OCI-LY7 (cell line): ENCODE measurements at regions not wholly inside any gene's neighbourhood (a gene's known extent, or its start where the extent isn't known, plus 50 kb on each side); places are given as distances from the start of the nearest gene placed in this dataset.
"Not testable (repeated sequence)": the region's sequence is repeated elsewhere in the genome, so short reads cannot be mapped to it uniquely, and the experiment has no call there.

Experiments used
- BruUV-seq: library from RNA; stranded (reverse); fragments of 400-500 nt; replicated peaks from 2 replicates; lab custom pipeline; 2021; lab: Mats Ljungman, UMichigan
- CTCF ChIA-PET: fragments of 300-600 bp; sonication (Branson Sonifier 250); formaldehyde crosslinking; loops from one replicate; lab custom pipeline; 2022; ENCODE audit warnings: antibody characterized with exemption; ENCODE audit not compliant: unreplicated experiment; lab: Charles Lee
- POLR2A ChIA-PET: fragments of 300-600 bp; sonication (Branson Sonifier 250); formaldehyde crosslinking; loops from one replicate; lab custom pipeline; 2022; ENCODE audit warnings: antibody characterized with exemption; lab: Charles Lee
- DNase-seq: peaks from one replicate; pipeline ENCODE4 v3.0.0-alpha.2; 2015; ENCODE audit warnings: low spot score
- H2AFZ ChIP-seq: fragments of 200-600 bp; sonication (generic), shearing (Covaris generic); 2 replicates; pipeline ENCODE4 v1.6.1; 2014; ENCODE audit warnings: mild to moderate bottlenecking, antibody characterized with exemption, low read length, moderate library complexity
- H3K27ac ChIP-seq: fragments of 200-600 bp; sonication (generic); 2 replicates; pipeline ENCODE4 v1.5.1; 2014; ENCODE audit warnings: mixed run types, low read depth, mild to moderate bottlenecking, moderate library complexity, low read length, inconsistent platforms; ENCODE audit not compliant: poor library complexity, severe bottlenecking
- H3K36me3 ChIP-seq: fragments of 200-600 bp; sonication (generic); 2 replicates; pipeline ENCODE4 v1.6.1; 2014; ENCODE audit warnings: mild to moderate bottlenecking, antibody characterized with exemption, low read length, moderate library complexity, mixed read lengths; ENCODE audit not compliant: insufficient read depth
- H3K4me1 ChIP-seq: fragments of 200-600 bp; sonication (generic); 2 replicates; pipeline ENCODE4 v1.5.1; 2014; ENCODE audit warnings: mild to moderate bottlenecking, low read length; ENCODE audit not compliant: insufficient read depth, poor library complexity, severe bottlenecking
- H3K4me2 ChIP-seq: fragments of 200-600 bp; sonication (generic); 2 replicates; pipeline ENCODE4 v1.6.1; 2014; ENCODE audit warnings: mild to moderate bottlenecking, low read length
- H3K4me3 ChIP-seq: fragments of 200-600 bp; sonication (generic); 2 replicates; pipeline ENCODE4 v1.5.1; 2014; ENCODE audit warnings: mild to moderate bottlenecking, low read depth, low read length; ENCODE audit not compliant: poor library complexity, severe bottlenecking
- H3K79me2 ChIP-seq: fragments of 200-600 bp; sonication (generic); 2 replicates; pipeline ENCODE4 v1.6.1; 2016; ENCODE audit warnings: low read depth, mild to moderate bottlenecking, low read length, moderate library complexity, mixed read lengths; ENCODE audit not compliant: insufficient read depth
- H3K9me2 ChIP-seq: fragments of 200-600 bp; sonication (generic); 2 replicates; pipeline ENCODE4 v1.6.1; 2016; ENCODE audit warnings: mild to moderate bottlenecking, low read length, mixed read lengths; ENCODE audit not compliant: insufficient read depth
- H3K9me3 ChIP-seq: fragments of 200-600 bp; sonication (generic); 2 replicates; pipeline ENCODE4 v1.6.1; 2014; ENCODE audit warnings: mild to moderate bottlenecking, mixed run types, low read length, mixed read lengths
- H4K20me1 ChIP-seq: fragments of 200-600 bp; sonication (generic); 2 replicates; pipeline ENCODE4 v1.6.1; 2014; ENCODE audit warnings: mild to moderate bottlenecking, antibody characterized with exemption, low read length, moderate library complexity, mixed read lengths; ENCODE audit not compliant: insufficient read depth
- EZH2phosphoT487 ChIP-seq: fragments of 200-600 bp; sonication (generic); IDR thresholded peaks from 2 replicates; pipeline ENCODE4 v1.6.1; 2018; ENCODE audit warnings: low read depth, borderline replicate concordance, mild to moderate bottlenecking, mixed run types, antibody characterized with exemption, low read length, moderate library complexity, mixed read lengths
- intact Hi-C: fragments of 100-400 bp; cut with micrococcal nuclease; formaldehyde crosslinking; loops from one replicate; pipeline ENCODE4 v1.10.0; 2022; ENCODE audit not compliant: unreplicated experiment
- TF ChIP-seq, protein P1 (sequence below): fragments of 200-600 bp; sonication (generic); conservative IDR thresholded peaks from 2 replicates; pipeline ENCODE4 v1.5.1; 2014; ENCODE audit warnings: mild to moderate bottlenecking, antibody characterized with exemption, low read length, moderate library complexity, mixed read lengths

DNA sequence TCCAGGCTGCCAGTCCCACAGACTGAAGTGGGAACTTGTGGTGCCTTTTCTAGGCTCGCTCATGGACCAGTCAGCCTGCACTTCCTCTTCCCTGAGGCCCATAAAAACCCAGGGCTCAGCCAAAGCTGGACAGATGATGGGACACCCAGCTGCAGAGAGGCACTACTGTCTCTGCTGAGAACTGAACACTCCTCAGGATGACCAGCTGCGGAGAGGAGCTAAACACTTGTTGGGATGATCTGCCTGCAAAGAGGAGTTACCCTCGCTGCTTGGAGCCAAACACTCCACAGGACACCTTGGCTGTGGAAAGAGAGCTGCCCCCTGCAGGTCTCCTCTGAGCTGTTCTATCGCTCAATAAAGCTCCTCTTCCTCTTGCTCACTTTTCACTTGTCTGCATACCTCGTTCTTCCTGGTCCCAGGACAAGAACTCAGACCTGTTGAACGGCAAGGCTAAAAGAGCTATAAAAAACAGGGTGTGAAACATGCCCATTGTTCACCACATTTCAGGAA is 465.5 kb downstream of the GUCY1A2 start:
- no TSS peak for BruUV-seq
- H2AFZ ChIP-seq: no peak overlapping the region
- no peaks in the 10 kb centered on the region for H3K9me2 ChIP-seq
- H3K9me3 ChIP-seq: no peaks in the 10 kb centered on the region
- no peaks in the 10 kb centered on the region for H3K4me1 ChIP-seq
- ChIA-PET CTCF (no interaction called here), POLR2A (no interaction called here)
- H4K20me1 ChIP-seq: no peaks in the 10 kb centered on the region
- intact Hi-C loops: no loop called here
- H3K4me3 ChIP-seq: no peak overlapping the region
- no peak for DNase-seq
- no peaks in the 10 kb centered on the region for H3K79me2 ChIP-seq
- no peak for TF ChIP-seq EZH2phosphoT487
- TF ChIP-seq, protein P1, sequence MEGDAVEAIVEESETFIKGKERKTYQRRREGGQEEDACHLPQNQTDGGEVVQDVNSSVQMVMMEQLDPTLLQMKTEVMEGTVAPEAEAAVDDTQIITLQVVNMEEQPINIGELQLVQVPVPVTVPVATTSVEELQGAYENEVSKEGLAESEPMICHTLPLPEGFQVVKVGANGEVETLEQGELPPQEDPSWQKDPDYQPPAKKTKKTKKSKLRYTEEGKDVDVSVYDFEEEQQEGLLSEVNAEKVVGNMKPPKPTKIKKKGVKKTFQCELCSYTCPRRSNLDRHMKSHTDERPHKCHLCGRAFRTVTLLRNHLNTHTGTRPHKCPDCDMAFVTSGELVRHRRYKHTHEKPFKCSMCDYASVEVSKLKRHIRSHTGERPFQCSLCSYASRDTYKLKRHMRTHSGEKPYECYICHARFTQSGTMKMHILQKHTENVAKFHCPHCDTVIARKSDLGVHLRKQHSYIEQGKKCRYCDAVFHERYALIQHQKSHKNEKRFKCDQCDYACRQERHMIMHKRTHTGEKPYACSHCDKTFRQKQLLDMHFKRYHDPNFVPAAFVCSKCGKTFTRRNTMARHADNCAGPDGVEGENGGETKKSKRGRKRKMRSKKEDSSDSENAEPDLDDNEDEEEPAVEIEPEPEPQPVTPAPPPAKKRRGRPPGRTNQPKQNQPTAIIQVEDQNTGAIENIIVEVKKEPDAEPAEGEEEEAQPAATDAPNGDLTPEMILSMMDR: no peak
- H3K4me2 ChIP-seq: no peak overlapping the region
- no peak overlapping the region for H3K27ac ChIP-seq
- no peaks in the 10 kb centered on the region for H3K36me3 ChIP-seq

DNA sequence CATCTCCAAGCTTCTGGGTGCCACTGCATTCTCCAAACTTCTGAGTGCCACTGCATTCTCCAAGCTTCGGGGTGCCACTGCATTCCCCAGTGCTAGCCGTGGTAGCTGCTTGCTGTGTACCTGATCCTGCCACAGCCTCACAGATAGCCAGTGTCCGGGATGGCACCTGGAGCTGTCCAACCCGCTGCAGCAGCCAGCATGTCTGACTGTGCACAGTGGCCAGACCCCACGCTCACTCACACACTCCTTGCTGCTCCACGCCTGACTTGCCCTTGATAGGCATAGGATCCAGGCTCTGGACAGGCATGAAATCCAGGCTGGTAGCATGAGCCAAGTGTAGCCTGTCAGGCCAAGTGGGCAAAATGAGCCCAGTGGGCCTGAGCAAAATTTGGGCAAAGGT is 465.0 kb downstream of the GUCY1A2 start:
- no peak overlapping the region for H3K4me2 ChIP-seq
- intact Hi-C loops: no loop called here
- H3K9me2 ChIP-seq: no peaks in the 10 kb centered on the region
- no peaks in the 10 kb centered on the region for H3K4me1 ChIP-seq
- CTCF ChIA-PET: no interaction called here
- H3K27ac ChIP-seq: no peak overlapping the region
- POLR2A ChIA-PET: no interaction called here
- no peaks in the 10 kb centered on the region for H3K79me2 ChIP-seq
- no peaks in the 10 kb centered on the region for H3K9me3 ChIP-seq
- BruUV-seq: no TSS peak
- TF ChIP-seq, protein P1: no peak
- no peak for TF ChIP-seq EZH2phosphoT487
- H2AFZ ChIP-seq: no peak overlapping the region
- H4K20me1 ChIP-seq: no peaks in the 10 kb centered on the region
- H3K4me3 ChIP-seq: no peak overlapping the region
- DNase-seq: no peak
- no peaks in the 10 kb centered on the region for H3K36me3 ChIP-seq

DNA sequence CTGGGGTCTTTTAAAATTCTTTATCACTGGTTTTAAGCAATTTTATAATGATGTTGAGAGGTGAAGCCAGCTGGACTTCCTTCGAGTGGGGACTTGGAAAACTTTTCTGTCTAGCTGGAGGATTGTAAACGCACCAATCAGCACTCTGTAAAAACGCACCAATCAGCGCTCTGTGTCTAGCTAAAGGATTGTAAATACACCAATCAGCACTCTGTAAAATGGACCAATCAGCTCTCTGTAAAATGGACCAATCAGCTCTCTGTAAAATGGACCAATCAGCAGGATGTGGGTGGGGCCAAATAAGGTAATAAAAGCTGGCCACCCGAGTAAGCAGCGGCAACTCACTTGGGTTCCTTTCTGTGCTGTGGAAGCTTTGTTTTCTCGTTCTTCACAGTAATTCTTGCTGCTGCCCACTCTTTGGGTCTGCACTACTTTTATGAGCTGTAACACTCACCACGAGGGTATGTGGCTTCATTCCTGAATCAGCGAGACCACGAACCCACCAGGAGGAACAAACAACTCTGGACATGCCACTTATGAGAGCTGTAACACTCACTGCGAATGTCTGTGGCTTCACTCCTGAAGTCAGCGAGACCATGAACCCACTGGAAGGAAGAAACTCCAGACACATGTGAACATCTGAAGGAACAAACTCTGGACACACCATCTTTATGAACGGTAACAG is 462.6 kb downstream of the GUCY1A2 start:
- H3K4me3 ChIP-seq, BruUV-seq, H2AFZ ChIP-seq, H3K27ac ChIP-seq, H3K4me2 ChIP-seq, intact Hi-C loops, H3K36me3 ChIP-seq, H3K9me3 ChIP-seq, H3K79me2 ChIP-seq, H3K9me2 ChIP-seq, H3K4me1 ChIP-seq, DNase-seq, H4K20me1 ChIP-seq, CTCF ChIA-PET: not testable (repeated sequence)
- POLR2A ChIA-PET: interaction anchor here (1.0 to 1.3 kb wide), 2 partner anchors 15 to 192 kb away, joined by 3 to 4 read pairs; no protein-coding TSS in a partner anchor
